Esophagus mucosa (tissue), 1 donor: ENCODE measurements at regions not wholly inside any gene's neighbourhood (a gene's known extent, or its start where the extent isn't known, plus 50 kb on each side); places are given as distances from the start of the nearest gene placed in this dataset.

Experiments
- ATAC-seq: fragments of 200-7000 bp; cut with Tn5 transposase; one replicate; pipeline ENCODE4 v1.9.1; 2020
- donor health status: DM: yes; HTN: yes; CAD: no.

- ATAC-seq, result no peak
These were observed 743.8 kb downstream of the DSC3 start for GRCh38 chr18:30298769-30299168.

GRCh38 chr18:30288662-30289414, 753.7 kb downstream of the DSC3 start:
- ATAC-seq, result no peak

- peak; percentile 42 for ATAC-seq
These were observed 761.6 kb downstream of the DSC3 start for GRCh38 chr18:30280861-30281470.

GRCh38 chr18:30280186-30280585, 762.4 kb downstream of the DSC3 start:
- no peak for ATAC-seq

- no peak for ATAC-seq
These were observed 764.9 kb downstream of the DSC3 start for GRCh38 chr18:30277676-30278075.

GRCh38 chr18:30271716-30272115, 770.8 kb downstream of the DSC3 start:
- ATAC-seq, result no peak

- ATAC-seq, result no peak
These were observed 777.4 kb downstream of the DSC3 start for GRCh38 chr18:30265190-30265589.

- no peak for ATAC-seq
These were observed 788.2 kb downstream of the DSC3 start for GRCh38 chr18:30254331-30254730.

- no peak for ATAC-seq
These were observed 794.5 kb downstream of the DSC3 start for GRCh38 chr18:30248056-30248455.

GRCh38 chr18:30245766-30246455, 796.6 kb downstream of the DSC3 start:
- no peak for ATAC-seq

- ATAC-seq, result no peak
These were observed 807.8 kb downstream of the DSC3 start for GRCh38 chr18:30234755-30235154.

GRCh38 chr18:30211112-30211511, 831.4 kb downstream of the DSC3 start:
- ATAC-seq, result no peak

GRCh38 chr18:30208546-30208945, 834.0 kb downstream of the DSC3 start:
- ATAC-seq, result no peak

GRCh38 chr18:30192216-30192615, 850.3 kb downstream of the DSC3 start:
- ATAC-seq, result peak; percentile 8

- no peak for ATAC-seq
These were observed 856.3 kb downstream of the DSC3 start for GRCh38 chr18:30186245-30186644.

- no peak for ATAC-seq
These were observed 865.5 kb downstream of the DSC3 start for GRCh38 chr18:30177056-30177455.

GRCh38 chr18:30175621-30176225, 866.8 kb downstream of the DSC3 start:
- ATAC-seq, result no peak

GRCh38 chr18:30175061-30175574, 867.4 kb downstream of the DSC3 start:
- no peak for ATAC-seq

- ATAC-seq, result no peak
These were observed 879.0 kb downstream of the DSC3 start for GRCh38 chr18:30163573-30163972.

GRCh38 chr18:30160124-30160523, 882.4 kb downstream of the DSC3 start:
- no peak for ATAC-seq

- ATAC-seq, result no peak
These were observed 891.8 kb downstream of the DSC3 start for GRCh38 chr18:30150586-30151250.

GRCh38 chr18:30149585-30149984, 893.0 kb downstream of the DSC3 start:
- no peak for ATAC-seq

GRCh38 chr18:30142870-30143269, 899.7 kb downstream of the DSC3 start:
- no peak for ATAC-seq
